ENCODE measurements at regions not wholly inside any gene's neighbourhood (a gene's known extent, or its start where the extent isn't known, plus 50 kb on each side); places are given as distances from the start of the nearest gene placed in this dataset.

GRCh38 chr11:44502506-44502905 is 63.0 kb upstream of the CD82 start:
- H3K27ac ChIP-seq = no peak overlapping the region
- TF ChIP-seq CTCF (conservative IDR thresholded peaks at IDR 0.05) = no peak

GRCh38 chr11:44505581-44506054 is 59.8 kb upstream of the CD82 start:
- no peak overlapping the region for H3K27ac ChIP-seq
- no peak for TF ChIP-seq CTCF (conservative IDR thresholded peaks at IDR 0.05)

- TF ChIP-seq CTCF (conservative IDR thresholded peaks at IDR 0.05) = no peak
Observed at GRCh38 chr11:44506375-44507016, 59.0 kb upstream of the CD82 start.

GRCh38 chr11:44507491-44507890 is 58.0 kb upstream of the CD82 start:
- no peak for TF ChIP-seq CTCF (conservative IDR thresholded peaks at IDR 0.05)
- no peak overlapping the region for H3K27ac ChIP-seq

More at GRCh38 chr11:44506375-44507016, 59.0 kb upstream of the CD82 start:
- H3K27ac ChIP-seq = no peak overlapping the region

GRCh38 chr11:44507896-44508445 is 57.5 kb upstream of the CD82 start:
- no peak overlapping the region for H3K27ac ChIP-seq
- no peak for TF ChIP-seq CTCF (conservative IDR thresholded peaks at IDR 0.05)

GRCh38 chr11:44509296-44509695 is 56.2 kb upstream of the CD82 start:
- H3K27ac ChIP-seq = no peak overlapping the region
- no peak for TF ChIP-seq CTCF (conservative IDR thresholded peaks at IDR 0.05)

GRCh38 chr11:44510372-44510771 is 55.1 kb upstream of the CD82 start:
- TF ChIP-seq CTCF (conservative IDR thresholded peaks at IDR 0.05) = no peak
- no peak overlapping the region for H3K27ac ChIP-seq

All from VCaP (cell line).